ENCODE measurements at regions not wholly inside any gene's neighbourhood (a gene's known extent, or its start where the extent isn't known, plus 50 kb on each side); places are given as distances from the start of the nearest gene placed in this dataset.

- H3K27ac Mint-ChIP-seq = no peak overlapping the region
- H3K9me3 Mint-ChIP-seq = no peaks in the 10 kb centered on the region
- peaks cover 4% of the 10 kb centered on the region for H3K4me1 Mint-ChIP-seq (ENCODE audit: low read depth)
- H3K27me3 Mint-ChIP-seq = no peaks in the 10 kb centered on the region
- H3K4me3 Mint-ChIP-seq = no peak overlapping the region
- H3K36me3 Mint-ChIP-seq (ENCODE audit: low read depth) = no peaks in the 10 kb centered on the region
Measured at GRCh38 chr2:7279421-7279949, 362.3 kb downstream of the RNF144A start.

DNA sequence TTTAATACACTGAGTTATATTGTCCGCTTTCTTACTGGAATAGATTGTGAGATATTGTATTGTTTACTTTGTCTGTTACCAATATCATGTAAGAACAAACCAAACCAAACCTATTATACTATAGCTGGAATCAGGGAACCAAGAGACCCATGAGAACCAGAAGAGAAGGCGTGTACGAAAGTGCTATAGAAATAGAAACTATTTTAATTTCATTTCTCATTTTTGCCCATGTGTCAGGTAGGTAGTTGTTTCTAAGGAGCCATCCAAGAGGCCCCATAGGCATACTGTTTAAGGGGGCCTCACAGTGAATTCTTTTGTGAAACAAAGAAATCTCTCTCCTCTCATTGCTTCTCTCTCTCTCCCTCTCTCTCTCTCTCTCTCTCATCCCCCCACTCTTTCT, 363.6 kb downstream of the RNF144A start:
- H3K27me3 Mint-ChIP-seq = no peaks in the 10 kb centered on the region
- no peaks in the 10 kb centered on the region for H3K36me3 Mint-ChIP-seq (ENCODE audit: low read depth)
- peaks cover 5% of the 10 kb centered on the region for H3K4me1 Mint-ChIP-seq (ENCODE audit: low read depth)
- H3K4me3 Mint-ChIP-seq = no peak overlapping the region
- no peak overlapping the region for H3K27ac Mint-ChIP-seq
- H3K9me3 Mint-ChIP-seq = no peaks in the 10 kb centered on the region

GRCh38 chr2:7281231-7282201, 364.3 kb downstream of the RNF144A start:
- peaks cover 5% of the 10 kb centered on the region for H3K4me1 Mint-ChIP-seq (ENCODE audit: low read depth)
- no peaks in the 10 kb centered on the region for H3K36me3 Mint-ChIP-seq (ENCODE audit: low read depth)
- H3K27ac Mint-ChIP-seq = no peak overlapping the region
- no peaks in the 10 kb centered on the region for H3K27me3 Mint-ChIP-seq
- H3K9me3 Mint-ChIP-seq = no peaks in the 10 kb centered on the region
- H3K4me3 Mint-ChIP-seq = no peak overlapping the region

GRCh38 chr2:7286120-7286519, 368.9 kb downstream of the RNF144A start:
- Mint-ChIP-seq H3K27ac (no peak overlapping the region), H3K36me3 (ENCODE audit: low read depth) (no peaks in the 10 kb centered on the region), H3K9me3 (no peaks in the 10 kb centered on the region), H3K4me3 (no peak overlapping the region), H3K27me3 (no peaks in the 10 kb centered on the region), H3K4me1 (ENCODE audit: low read depth) (peaks cover 5% of the 10 kb centered on the region)

- H3K4me3 Mint-ChIP-seq = no peak overlapping the region
- H3K9me3 Mint-ChIP-seq = no peaks in the 10 kb centered on the region
- H3K36me3 Mint-ChIP-seq (ENCODE audit: low read depth) = no peaks in the 10 kb centered on the region
- H3K4me1 Mint-ChIP-seq (ENCODE audit: low read depth) = peaks cover 5% of the 10 kb centered on the region
- H3K27me3 Mint-ChIP-seq = no peaks in the 10 kb centered on the region
- H3K27ac Mint-ChIP-seq = no peak overlapping the region
Measured at GRCh38 chr2:7288484-7288883, 371.3 kb downstream of the RNF144A start.

DNA sequence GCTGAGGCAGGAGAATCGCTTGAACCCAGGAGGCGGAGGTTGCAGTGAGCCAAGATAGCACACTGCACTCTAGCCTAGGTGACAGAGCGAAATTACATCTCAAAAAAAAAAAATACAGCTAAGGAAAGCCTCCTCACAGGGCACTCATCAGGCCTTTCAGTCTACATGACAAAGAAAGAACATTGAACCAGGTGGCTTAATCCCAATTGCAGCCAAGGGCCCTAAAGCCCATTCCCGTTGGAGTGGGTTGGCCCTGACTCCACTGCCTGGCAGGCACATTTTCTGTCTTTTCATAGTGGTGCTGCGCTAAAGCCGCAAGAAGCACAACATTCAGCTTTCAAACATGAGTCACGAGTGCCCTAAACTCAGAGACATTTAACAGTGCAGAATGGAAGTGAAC, 372.5 kb downstream of the RNF144A start:
- Mint-ChIP-seq H3K27ac (no peak overlapping the region), H3K9me3 (no peaks in the 10 kb centered on the region), H3K36me3 (ENCODE audit: low read depth) (no peaks in the 10 kb centered on the region), H3K4me1 (ENCODE audit: low read depth) (no peaks in the 10 kb centered on the region), H3K27me3 (no peaks in the 10 kb centered on the region), H3K4me3 (no peak overlapping the region)

- Mint-ChIP-seq H3K4me1 (ENCODE audit: low read depth) (no peaks in the 10 kb centered on the region), H3K36me3 (ENCODE audit: low read depth) (no peaks in the 10 kb centered on the region), H3K4me3 (no peak overlapping the region), H3K27me3 (no peaks in the 10 kb centered on the region), H3K27ac (no peak overlapping the region), H3K9me3 (no peaks in the 10 kb centered on the region)
Measured at GRCh38 chr2:7292154-7292691, 375.0 kb downstream of the RNF144A start.

GRCh38 chr2:7309582-7309981, 392.4 kb downstream of the RNF144A start:
- Mint-ChIP-seq H3K4me1 (ENCODE audit: low read depth) (no peaks in the 10 kb centered on the region), H3K9me3 (no peaks in the 10 kb centered on the region), H3K36me3 (ENCODE audit: low read depth) (no peaks in the 10 kb centered on the region), H3K27ac (no peak overlapping the region), H3K4me3 (no peak overlapping the region), H3K27me3 (no peaks in the 10 kb centered on the region)

GRCh38 chr2:7324706-7325105, 407.5 kb downstream of the RNF144A start:
- Mint-ChIP-seq H3K27me3 (no peaks in the 10 kb centered on the region), H3K9me3 (no peaks in the 10 kb centered on the region)

GRCh38 chr2:7325186-7325585, 408.0 kb downstream of the RNF144A start:
- Mint-ChIP-seq H3K27me3 (no peaks in the 10 kb centered on the region), H3K36me3 (ENCODE audit: low read depth) (no peaks in the 10 kb centered on the region), H3K4me1 (ENCODE audit: low read depth) (no peaks in the 10 kb centered on the region), H3K4me3 (no peak overlapping the region), H3K27ac (no peak overlapping the region), H3K9me3 (no peaks in the 10 kb centered on the region)

More at GRCh38 chr2:7324706-7325105, 407.5 kb downstream of the RNF144A start:
- Mint-ChIP-seq H3K4me3 (no peak overlapping the region), H3K27ac (no peak overlapping the region), H3K4me1 (ENCODE audit: low read depth) (no peaks in the 10 kb centered on the region), H3K36me3 (ENCODE audit: low read depth) (no peaks in the 10 kb centered on the region)

- Mint-ChIP-seq H3K4me1 (ENCODE audit: low read depth) (no peaks in the 10 kb centered on the region), H3K27ac (no peak overlapping the region), H3K36me3 (ENCODE audit: low read depth) (no peaks in the 10 kb centered on the region), H3K4me3 (no peak overlapping the region), H3K9me3 (no peaks in the 10 kb centered on the region), H3K27me3 (peaks cover 8% of the 10 kb centered on the region)
Measured at GRCh38 chr2:7329465-7329864, 412.3 kb downstream of the RNF144A start.

GRCh38 chr2:7333189-7333765, 416.1 kb downstream of the RNF144A start:
- H3K4me3 Mint-ChIP-seq = no peak overlapping the region
- no peaks in the 10 kb centered on the region for H3K4me1 Mint-ChIP-seq (ENCODE audit: low read depth)
- H3K36me3 Mint-ChIP-seq (ENCODE audit: low read depth) = no peaks in the 10 kb centered on the region
- H3K27ac Mint-ChIP-seq = no peak overlapping the region
- no peaks in the 10 kb centered on the region for H3K9me3 Mint-ChIP-seq
- peaks cover 15% of the 10 kb centered on the region for H3K27me3 Mint-ChIP-seq

- Mint-ChIP-seq H3K27ac (no peak overlapping the region), H3K4me3 (no peak overlapping the region), H3K36me3 (ENCODE audit: low read depth) (no peaks in the 10 kb centered on the region), H3K9me3 (no peaks in the 10 kb centered on the region), H3K4me1 (ENCODE audit: low read depth) (no peaks in the 10 kb centered on the region), H3K27me3 (peaks cover 15% of the 10 kb centered on the region)
Measured at GRCh38 chr2:7333960-7334493, 416.8 kb downstream of the RNF144A start.

GRCh38 chr2:7338961-7339360, 421.7 kb downstream of the RNF144A start:
- H3K4me1 Mint-ChIP-seq (ENCODE audit: low read depth) = no peaks in the 10 kb centered on the region
- H3K4me3 Mint-ChIP-seq = no peak overlapping the region
- H3K9me3 Mint-ChIP-seq = no peaks in the 10 kb centered on the region
- no peak overlapping the region for H3K27ac Mint-ChIP-seq
- H3K27me3 Mint-ChIP-seq = peaks cover 9% of the 10 kb centered on the region
- no peaks in the 10 kb centered on the region for H3K36me3 Mint-ChIP-seq (ENCODE audit: low read depth)

DNA sequence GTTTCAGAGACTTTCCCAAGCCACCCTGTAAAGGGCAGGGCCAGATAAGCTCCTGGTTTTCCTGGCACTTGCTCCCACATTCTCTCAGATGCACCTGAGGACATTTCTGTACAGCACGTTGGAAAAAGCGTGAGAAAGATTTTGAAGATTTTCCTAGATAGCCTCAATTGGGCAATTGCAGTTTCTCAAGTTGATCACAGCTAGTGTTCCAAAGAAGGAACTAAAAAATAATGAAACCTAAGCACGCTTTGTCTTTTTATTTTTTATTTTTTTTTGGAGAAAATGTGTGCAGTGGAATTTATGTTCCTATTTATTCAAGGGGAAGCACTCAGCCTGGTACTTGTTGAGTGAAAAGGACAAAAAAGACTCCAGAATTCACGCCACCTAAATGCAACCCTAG, 429.1 kb downstream of the RNF144A start:
- no peaks in the 10 kb centered on the region for H3K9me3 Mint-ChIP-seq
- H3K36me3 Mint-ChIP-seq (ENCODE audit: low read depth) = no peaks in the 10 kb centered on the region
- no peak overlapping the region for H3K4me3 Mint-ChIP-seq
- no peaks in the 10 kb centered on the region for H3K4me1 Mint-ChIP-seq (ENCODE audit: low read depth)
- H3K27ac Mint-ChIP-seq = no peak overlapping the region
- no peaks in the 10 kb centered on the region for H3K27me3 Mint-ChIP-seq
